Mucosa of descending colon (tissue), 3 donors: ENCODE measurements at regions not wholly inside any gene's neighbourhood (a gene's known extent, or its start where the extent isn't known, plus 50 kb on each side); places are given as distances from the start of the nearest gene placed in this dataset.

ENCODE experiments used
- ATAC-seq: fragments of 200-7000 bp; cut with Tn5 transposase; one replicate; pipeline ENCODE4 v1.9.1; 2020; ENCODE audit warnings: mild to moderate bottlenecking, moderate library complexity
- DNase-seq, 3 donors: peaks; one replicate each; pipeline ENCODE4 v3.0.0-alpha.2; 2020
- H3K36me3 ChIP-seq: fragments of 200-600 bp; one replicate; pipeline ENCODE4 v1.8.0; 2021; ENCODE audit warnings: low read depth, mild to moderate bottlenecking
- H3K4me1 ChIP-seq: fragments of 200-600 bp; one replicate; pipeline ENCODE4 v1.8.0; 2021; ENCODE audit warnings: low read depth, mild to moderate bottlenecking
- H3K4me3 ChIP-seq: fragments of 200-600 bp; one replicate; pipeline ENCODE4 v1.8.0; 2021; ENCODE audit warnings: mild to moderate bottlenecking
- H3K9me3 ChIP-seq: fragments of 200-600 bp; one replicate; pipeline ENCODE4 v1.8.0; 2021; ENCODE audit warnings: mild to moderate bottlenecking
- CTCF ChIP-seq: fragments of 200-600 bp; IDR thresholded peaks from one replicate; pipeline ENCODE4 v1.8.0; 2022; ENCODE audit warnings: antibody characterized with exemption, mild to moderate bottlenecking
- intact Hi-C, 2 donors: fragments of 100-400 bp; cut with DNase I in 1 of 2; cut with micrococcal nuclease in 1 of 2; formaldehyde crosslinking; loops; one replicate each; pipeline versions ENCODE4 v1.11.0 to v1.11.1; 2022; cut with DNase I, micrococcal nuclease
- donor health status: DM: no; HTN: no; CAD: no; lungs with moderate emphysema.
- donor health status: DM: no; HTN: no; CAD: no.
- donor health status: DM: no; HTN: yes; CAD: no.

- no peaks in the 10 kb centered on the region for H3K4me1 ChIP-seq
- H3K36me3 ChIP-seq = no peaks in the 10 kb centered on the region
- DNase-seq (no peak), ATAC-seq (no peak)
- no peak for TF ChIP-seq CTCF
- no peaks in the 10 kb centered on the region for H3K9me3 ChIP-seq
- H3K4me3 ChIP-seq = no peak overlapping the region
- intact Hi-C loops = no loop called here
Measured at GRCh38 chr22:47718337-47718736, 955.9 kb downstream of the TBC1D22A start.

GRCh38 chr22:47716890-47717615 is 954.6 kb downstream of the TBC1D22A start:
- H3K9me3 ChIP-seq = no peaks in the 10 kb centered on the region
- no peak for TF ChIP-seq CTCF
- DNase-seq (no peak), ATAC-seq (no peak)
- H3K4me1 ChIP-seq = no peaks in the 10 kb centered on the region
- no peaks in the 10 kb centered on the region for H3K36me3 ChIP-seq
- intact Hi-C loops = no loop called here
- H3K4me3 ChIP-seq = no peak overlapping the region

- ATAC-seq = no peak
- no peak for TF ChIP-seq CTCF
- H3K4me1 ChIP-seq = no peaks in the 10 kb centered on the region
- DNase-seq = no peak
- no peaks in the 10 kb centered on the region for H3K36me3 ChIP-seq
- H3K4me3 ChIP-seq = no peak overlapping the region
- intact Hi-C loops = no loop called here
- no peaks in the 10 kb centered on the region for H3K9me3 ChIP-seq
Measured at GRCh38 chr22:47715866-47716578, 953.6 kb downstream of the TBC1D22A start.

- Histone ChIP-seq H3K9me3 (no peaks in the 10 kb centered on the region), H3K4me3 (no peak overlapping the region), H3K36me3 (no peaks in the 10 kb centered on the region), H3K4me1 (no peaks in the 10 kb centered on the region)
- ATAC-seq (no peak), DNase-seq (no peak)
- intact Hi-C loops = no loop called here
- no peak for TF ChIP-seq CTCF
Measured at GRCh38 chr22:47713941-47714340, 951.5 kb downstream of the TBC1D22A start.

- intact Hi-C loops = no loop called here
- H3K36me3 ChIP-seq = no peaks in the 10 kb centered on the region
- ATAC-seq (no peak), DNase-seq (no peak)
- no peak overlapping the region for H3K4me3 ChIP-seq
- TF ChIP-seq CTCF = no peak
- H3K4me1 ChIP-seq = no peaks in the 10 kb centered on the region
- H3K9me3 ChIP-seq = no peaks in the 10 kb centered on the region
Measured at GRCh38 chr22:47710135-47710534, 947.7 kb downstream of the TBC1D22A start.
